ENCODE measurements at regions not wholly inside any gene's neighbourhood (a gene's known extent, or its start where the extent isn't known, plus 50 kb on each side); places are given as distances from the start of the nearest gene placed in this dataset.

DNA sequence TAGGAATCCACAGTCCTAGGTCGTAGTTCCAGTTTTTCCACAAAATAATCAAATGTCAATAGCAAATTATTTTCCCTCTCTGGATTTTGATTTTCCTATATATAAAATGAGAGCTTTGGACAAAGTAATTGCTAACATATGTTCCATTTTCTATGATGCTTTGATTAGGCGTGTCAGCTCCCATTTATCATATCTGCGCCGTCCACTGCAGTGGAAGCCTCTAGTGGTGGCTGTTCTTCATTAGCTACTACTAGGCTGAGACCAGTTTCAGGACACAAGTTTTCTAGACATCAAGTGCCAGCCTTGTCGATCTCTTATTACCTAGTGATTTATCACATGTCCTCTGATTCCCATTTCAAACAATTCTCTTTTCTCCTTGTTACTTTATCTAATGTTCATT lies 271.5 kb downstream of the TUSC7 start:
- TF ChIP-seq, protein P1, sequence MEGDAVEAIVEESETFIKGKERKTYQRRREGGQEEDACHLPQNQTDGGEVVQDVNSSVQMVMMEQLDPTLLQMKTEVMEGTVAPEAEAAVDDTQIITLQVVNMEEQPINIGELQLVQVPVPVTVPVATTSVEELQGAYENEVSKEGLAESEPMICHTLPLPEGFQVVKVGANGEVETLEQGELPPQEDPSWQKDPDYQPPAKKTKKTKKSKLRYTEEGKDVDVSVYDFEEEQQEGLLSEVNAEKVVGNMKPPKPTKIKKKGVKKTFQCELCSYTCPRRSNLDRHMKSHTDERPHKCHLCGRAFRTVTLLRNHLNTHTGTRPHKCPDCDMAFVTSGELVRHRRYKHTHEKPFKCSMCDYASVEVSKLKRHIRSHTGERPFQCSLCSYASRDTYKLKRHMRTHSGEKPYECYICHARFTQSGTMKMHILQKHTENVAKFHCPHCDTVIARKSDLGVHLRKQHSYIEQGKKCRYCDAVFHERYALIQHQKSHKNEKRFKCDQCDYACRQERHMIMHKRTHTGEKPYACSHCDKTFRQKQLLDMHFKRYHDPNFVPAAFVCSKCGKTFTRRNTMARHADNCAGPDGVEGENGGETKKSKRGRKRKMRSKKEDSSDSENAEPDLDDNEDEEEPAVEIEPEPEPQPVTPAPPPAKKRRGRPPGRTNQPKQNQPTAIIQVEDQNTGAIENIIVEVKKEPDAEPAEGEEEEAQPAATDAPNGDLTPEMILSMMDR (IDR thresholded peaks at IDR 0.05; ENCODE audit: low read depth, low read length) = no peak
- no peak for TF ChIP-seq EZH2phosphoT487 (IDR thresholded peaks at IDR 0.05; ENCODE audit: low read depth)

Data from OCI-LY3 (cell line).